Endothelial cell of umbilical vein (primary cell): ENCODE measurements at regions not wholly inside any gene's neighbourhood (a gene's known extent, or its start where the extent isn't known, plus 50 kb on each side); places are given as distances from the start of the nearest gene placed in this dataset.

Source experiments
- BruUV-seq: library from RNA; stranded (reverse); fragments of 400-500 nt; replicated peaks from 2 replicates; lab custom pipeline; 2021; lab: Mats Ljungman, UMichigan
- CTCF ChIA-PET: fragments of 300-600, 350-600 bp; sonication (Branson Sonifier 250); formaldehyde crosslinking; loops from one replicate; lab custom pipeline; 2021; ENCODE audit warnings: antibody characterized with exemption, inconsistent platforms; lab: Charles Lee
- POLR2A ChIA-PET: fragments of 300-600, 350-600 bp; sonication (Branson Sonifier 250); formaldehyde crosslinking; loops from one replicate; lab custom pipeline; 2021; ENCODE audit warnings: antibody characterized with exemption, inconsistent platforms; lab: Charles Lee
- DNase-seq: peaks from one replicate; pipeline ENCODE4 v3.0.0-alpha.2; 2011; ENCODE audit warnings: low read depth, low spot score
- FAIRE-seq: peaks from 2 replicates; lab custom pipeline; 2011; peaks lifted over from hg19 to GRCh38; lab: Jason Lieb, UNC
- H2AFZ ChIP-seq: 2 replicates; pipeline ENCODE4 v1.6.0; 2012; ENCODE audit warnings: low read depth, low read length, control low read depth, inconsistent platforms
- H3K27ac ChIP-seq: 2 replicates; pipeline ENCODE4 v1.5.1; 2011; ENCODE audit warnings: low read depth, mild to moderate bottlenecking, control low read depth, low read length, moderate library complexity; ENCODE audit not compliant: insufficient read depth
- H3K27me3 ChIP-seq, 2 experiments: 2 replicates each; pipeline versions ENCODE4 v1.6.0 to v1.6.1; 2011; ENCODE audit warnings: low read length in 2 of 2, mixed read lengths in 1 of 2; ENCODE audit not compliant: control insufficient read depth in 2 of 2, insufficient read depth in 2 of 2
- H3K36me3 ChIP-seq, 2 experiments: 2 replicates in 1 of 2; 3 replicates in 1 of 2; pipeline ENCODE4 v1.5.1; 2011; ENCODE audit warnings: low read length in 2 of 2, mild to moderate bottlenecking in 1 of 2, moderate library complexity in 1 of 2; ENCODE audit not compliant: control insufficient read depth in 2 of 2, insufficient read depth in 2 of 2; ENCODE audit errors: extremely low read depth in 1 of 2
- H3K4me1 ChIP-seq: 3 replicates; pipeline ENCODE4 v1.5.1; 2011; ENCODE audit warnings: mild to moderate bottlenecking, low read length; ENCODE audit not compliant: control insufficient read depth, insufficient read depth; ENCODE audit errors: extremely low read depth
- H3K4me2 ChIP-seq: 2 replicates; pipeline ENCODE4 v1.6.1; 2011; ENCODE audit warnings: low read length, control low read depth, mixed read lengths; ENCODE audit not compliant: insufficient read depth
- H3K4me3 ChIP-seq, 3 experiments: fragments of 200-600 bp in 1 of 3; sonication (generic), shearing (Covaris generic) in 1 of 3; replicated peaks in 1 of 3; 2 replicates each; pipeline ENCODE4 v1.5.1; 2011 to 2016; ENCODE audit warnings: control low read depth in 3 of 3, low read length in 3 of 3, mild to moderate bottlenecking in 2 of 3, inconsistent platforms in 1 of 3, low read depth in 1 of 3, moderate library complexity in 1 of 3; ENCODE audit not compliant: insufficient read depth in 1 of 3
- H3K79me2 ChIP-seq: 2 replicates; pipeline ENCODE4 v1.6.0; 2012; ENCODE audit warnings: low read length, inconsistent platforms; ENCODE audit not compliant: control insufficient read depth, insufficient read depth
- H3K9ac ChIP-seq: replicated peaks from 2 replicates; pipeline ENCODE3; 2011; ENCODE audit warnings: low read length, control low read depth; ENCODE audit not compliant: insufficient read depth; ENCODE audit errors: extremely low read depth
- H3K9me1 ChIP-seq: replicated peaks from 3 replicates; pipeline ENCODE4 v1.6.0; 2011; ENCODE audit warnings: mild to moderate bottlenecking, low read length; ENCODE audit not compliant: control insufficient read depth, insufficient read depth; ENCODE audit errors: extremely low read depth
- H3K9me3 ChIP-seq: replicated peaks from 2 replicates; pipeline ENCODE4 v1.5.1; 2012; ENCODE audit warnings: low read length, inconsistent platforms; ENCODE audit not compliant: control insufficient read depth, insufficient read depth
- H4K20me1 ChIP-seq: replicated peaks from 2 replicates; pipeline ENCODE3; 2011; ENCODE audit warnings: mild to moderate bottlenecking, low read length; ENCODE audit not compliant: control insufficient read depth, insufficient read depth; ENCODE audit errors: extremely low read depth
- EZH2 ChIP-seq: IDR thresholded peaks from 2 replicates; pipeline ENCODE4 v1.6.1; 2012; ENCODE audit warnings: borderline replicate concordance, low read depth, mild to moderate bottlenecking, moderate library complexity, low read length, inconsistent platforms; ENCODE audit not compliant: severe bottlenecking
- FOS ChIP-seq: IDR thresholded peaks from 2 replicates; pipeline ENCODE4 v1.6.1; 2011; ENCODE audit warnings: mild to moderate bottlenecking, low read length, moderate library complexity, borderline replicate concordance; ENCODE audit not compliant: insufficient read depth
- GATA2 ChIP-seq: IDR thresholded peaks from 2 replicates; pipeline ENCODE4 v1.7.0; 2011; ENCODE audit warnings: low read depth, mild to moderate bottlenecking, moderate library complexity, mixed read lengths, low read length; ENCODE audit not compliant: insufficient read length, insufficient read depth
- JUN ChIP-seq: IDR thresholded peaks from 2 replicates; pipeline ENCODE4 v1.6.1; 2011; ENCODE audit warnings: borderline replicate concordance, low read depth; ENCODE audit not compliant: insufficient read length, insufficient read depth
- MYC ChIP-seq: IDR thresholded peaks from one replicate; pipeline ENCODE4 v1.6.1; 2011; ENCODE audit warnings: mild to moderate bottlenecking, low read depth, low read length
- POLR2A ChIP-seq: IDR thresholded peaks from 2 replicates; pipeline ENCODE4 v1.6.1; 2012; ENCODE audit warnings: low read depth, mild to moderate bottlenecking, control low read depth, low read length
- POLR2AphosphoS5 ChIP-seq: IDR thresholded peaks from 2 replicates; pipeline ENCODE4 v1.6.1; 2012; ENCODE audit warnings: low read depth, mild to moderate bottlenecking, control low read depth, low read length, moderate library complexity; ENCODE audit not compliant: insufficient read depth
- dilution Hi-C: fragments of 300-500 bp; cut with MboI; formaldehyde crosslinking; loops from one replicate; pipeline ENCODE4 v1.15.0; 2019; ENCODE audit warnings: low sequenced_read_pairs; ENCODE audit not compliant: extremely low pct_ligation_motif_present
- intact Hi-C: fragments of 100-400 bp; cut with micrococcal nuclease; formaldehyde crosslinking; loops from one replicate; pipeline ENCODE4 v1.10.0; 2022
- TF ChIP-seq, protein P1 (sequence below), 2 donors: IDR thresholded peaks; 1 replicate in 1 of 2; 2 replicates in 1 of 2; pipeline ENCODE4 v1.5.1; 2011; ENCODE audit warnings: low read length in 2 of 2, mild to moderate bottlenecking in 2 of 2, moderate library complexity in 2 of 2, control low read depth in 1 of 2, inconsistent platforms in 1 of 2, low read depth in 1 of 2; ENCODE audit not compliant: insufficient read depth in 1 of 2; ENCODE audit errors: extremely low read depth in 1 of 2
- TF ChIP-seq, protein P2 (sequence below): IDR thresholded peaks from 2 replicates; pipeline ENCODE4 v1.6.1; 2011; ENCODE audit not compliant: insufficient read depth, insufficient read length

GRCh38 chr17:36842231-36842819 lies 95.0 kb upstream of the LHX1 start:
- Histone ChIP-seq H4K20me1 (no peaks in the 10 kb centered on the region), H3K79me2 (no peaks in the 10 kb centered on the region), H3K4me3 (no peak overlapping the region), H3K4me2 (no peak overlapping the region), H3K4me1 (peaks cover 10% of the 10 kb centered on the region), H2AFZ (no peak overlapping the region), H3K27ac (no peak overlapping the region), H3K36me3 (no peaks in the 10 kb centered on the region), H3K9ac (no peak overlapping the region), H3K27me3 (no peaks in the 10 kb centered on the region), H3K9me3 (no peaks in the 10 kb centered on the region), H3K9me1 (no peaks in the 10 kb centered on the region)
- TF ChIP-seq EZH2 (no peak), FOS (no peak), POLR2A (no peak), MYC (no peak), JUN (no peak), GATA2 (no peak), POLR2AphosphoS5 (no peak)
- TF ChIP-seq, protein P1, sequence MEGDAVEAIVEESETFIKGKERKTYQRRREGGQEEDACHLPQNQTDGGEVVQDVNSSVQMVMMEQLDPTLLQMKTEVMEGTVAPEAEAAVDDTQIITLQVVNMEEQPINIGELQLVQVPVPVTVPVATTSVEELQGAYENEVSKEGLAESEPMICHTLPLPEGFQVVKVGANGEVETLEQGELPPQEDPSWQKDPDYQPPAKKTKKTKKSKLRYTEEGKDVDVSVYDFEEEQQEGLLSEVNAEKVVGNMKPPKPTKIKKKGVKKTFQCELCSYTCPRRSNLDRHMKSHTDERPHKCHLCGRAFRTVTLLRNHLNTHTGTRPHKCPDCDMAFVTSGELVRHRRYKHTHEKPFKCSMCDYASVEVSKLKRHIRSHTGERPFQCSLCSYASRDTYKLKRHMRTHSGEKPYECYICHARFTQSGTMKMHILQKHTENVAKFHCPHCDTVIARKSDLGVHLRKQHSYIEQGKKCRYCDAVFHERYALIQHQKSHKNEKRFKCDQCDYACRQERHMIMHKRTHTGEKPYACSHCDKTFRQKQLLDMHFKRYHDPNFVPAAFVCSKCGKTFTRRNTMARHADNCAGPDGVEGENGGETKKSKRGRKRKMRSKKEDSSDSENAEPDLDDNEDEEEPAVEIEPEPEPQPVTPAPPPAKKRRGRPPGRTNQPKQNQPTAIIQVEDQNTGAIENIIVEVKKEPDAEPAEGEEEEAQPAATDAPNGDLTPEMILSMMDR (IDR thresholded peaks at IDR 0.05; ENCODE audit: extremely low read depth in 1 of 2, insufficient read depth in 1 of 2, low read depth in 1 of 2, low read length in 2 of 2), result no peak
- TF ChIP-seq, protein P2, sequence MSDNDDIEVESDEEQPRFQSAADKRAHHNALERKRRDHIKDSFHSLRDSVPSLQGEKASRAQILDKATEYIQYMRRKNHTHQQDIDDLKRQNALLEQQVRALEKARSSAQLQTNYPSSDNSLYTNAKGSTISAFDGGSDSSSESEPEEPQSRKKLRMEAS, result no peak
- ChIA-PET POLR2A (no interaction called here), CTCF (no interaction called here)
- BruUV-seq, result no TSS peak
- FAIRE-seq, result no peak
- intact Hi-C loops (no loop called here), dilution Hi-C loops (no loop called here)
- DNase-seq, result no peak
